Astrocyte of the cerebellum (primary cell): ENCODE measurements at regions not wholly inside any gene's neighbourhood (a gene's known extent, or its start where the extent isn't known, plus 50 kb on each side); places are given as distances from the start of the nearest gene placed in this dataset.

ENCODE experiments used
- DNase-seq: peaks from one replicate; pipeline ENCODE4 v3.0.0-alpha.2; 2011; ENCODE audit warnings: low read depth
- H3K4me3 ChIP-seq: 2 replicates; pipeline ENCODE4 v1.5.1; 2011; ENCODE audit warnings: mild to moderate bottlenecking, low read depth, low read length, moderate library complexity
- CTCF ChIP-seq: IDR thresholded peaks from 2 replicates; pipeline ENCODE4 v1.5.1; 2012; ENCODE audit warnings: low read length, low read depth, moderate library complexity, mild to moderate bottlenecking; ENCODE audit errors: missing control alignments
- in situ Hi-C: cut with HindIII; loops from 2 replicates; pipeline ENCODE4 v1.10.0; 2017; ENCODE audit warnings: low sequenced_read_pairs

GRCh38 chr1:191536791-191537429, 621.4 kb upstream of the RGS18 start:
- TF ChIP-seq CTCF = no peak
- no peak for DNase-seq
- in situ Hi-C loops = no loop called here
- no peak overlapping the region for H3K4me3 ChIP-seq

- DNase-seq = no peak
- TF ChIP-seq CTCF = no peak
- in situ Hi-C loops = no loop called here
- H3K4me3 ChIP-seq = no peak overlapping the region
These were observed 616.5 kb upstream of the RGS18 start for GRCh38 chr1:191541758-191542157.

- in situ Hi-C loops = no loop called here
- DNase-seq = no peak
These were observed 615.8 kb upstream of the RGS18 start for GRCh38 chr1:191542444-191542843.

GRCh38 chr1:191546803-191547202, 611.5 kb upstream of the RGS18 start:
- no peak for TF ChIP-seq CTCF
- DNase-seq = no peak
- no peak overlapping the region for H3K4me3 ChIP-seq
- in situ Hi-C loops = no loop called here

More at GRCh38 chr1:191542444-191542843, 615.8 kb upstream of the RGS18 start:
- TF ChIP-seq CTCF = no peak
- H3K4me3 ChIP-seq = no peak overlapping the region

- TF ChIP-seq CTCF = no peak
These were observed 607.2 kb upstream of the RGS18 start for GRCh38 chr1:191551019-191551418.

GRCh38 chr1:191558379-191558778, 599.9 kb upstream of the RGS18 start:
- DNase-seq = no peak
- no peak overlapping the region for H3K4me3 ChIP-seq
- in situ Hi-C loops = loop anchor here (5.0 kb wide), 1 partner anchor 49 kb away; no protein-coding TSS in a partner anchor
- no peak for TF ChIP-seq CTCF

More at GRCh38 chr1:191551019-191551418, 607.2 kb upstream of the RGS18 start:
- H3K4me3 ChIP-seq = no peak overlapping the region
- no peak for DNase-seq
- in situ Hi-C loops = no loop called here
